ENCODE measurements at regions not wholly inside any gene's neighbourhood (a gene's known extent, or its start where the extent isn't known, plus 50 kb on each side); places are given as distances from the start of the nearest gene placed in this dataset.
"Not testable (repeated sequence)": the region's sequence is repeated elsewhere in the genome, so short reads cannot be mapped to it uniquely, and the experiment has no call there.

GRCh38 chr16:86231996-86232350 lies 278.4 kb upstream of the FOXF1 start:
- TF ChIP-seq MAX (IDR thresholded peaks at IDR 0.05; ENCODE audit: low read depth, low read length) = no peak
- TF ChIP-seq, protein P1, sequence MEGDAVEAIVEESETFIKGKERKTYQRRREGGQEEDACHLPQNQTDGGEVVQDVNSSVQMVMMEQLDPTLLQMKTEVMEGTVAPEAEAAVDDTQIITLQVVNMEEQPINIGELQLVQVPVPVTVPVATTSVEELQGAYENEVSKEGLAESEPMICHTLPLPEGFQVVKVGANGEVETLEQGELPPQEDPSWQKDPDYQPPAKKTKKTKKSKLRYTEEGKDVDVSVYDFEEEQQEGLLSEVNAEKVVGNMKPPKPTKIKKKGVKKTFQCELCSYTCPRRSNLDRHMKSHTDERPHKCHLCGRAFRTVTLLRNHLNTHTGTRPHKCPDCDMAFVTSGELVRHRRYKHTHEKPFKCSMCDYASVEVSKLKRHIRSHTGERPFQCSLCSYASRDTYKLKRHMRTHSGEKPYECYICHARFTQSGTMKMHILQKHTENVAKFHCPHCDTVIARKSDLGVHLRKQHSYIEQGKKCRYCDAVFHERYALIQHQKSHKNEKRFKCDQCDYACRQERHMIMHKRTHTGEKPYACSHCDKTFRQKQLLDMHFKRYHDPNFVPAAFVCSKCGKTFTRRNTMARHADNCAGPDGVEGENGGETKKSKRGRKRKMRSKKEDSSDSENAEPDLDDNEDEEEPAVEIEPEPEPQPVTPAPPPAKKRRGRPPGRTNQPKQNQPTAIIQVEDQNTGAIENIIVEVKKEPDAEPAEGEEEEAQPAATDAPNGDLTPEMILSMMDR (IDR thresholded peaks at IDR 0.05; ENCODE audit: low read depth, low read length) = no peak
- no peak for TF ChIP-seq POLR2A (IDR thresholded peaks at IDR 0.05; ENCODE audit: extremely low read depth, insufficient read length)
- TF ChIP-seq MYC (IDR thresholded peaks at IDR 0.05; ENCODE audit: low read depth, low read length) = no peak
- H3K4me3 ChIP-seq (ENCODE audit: low read depth, low read length) = no peak overlapping the region
- DNase-seq (ENCODE audit: low read depth) = no peak

- no peak for TF ChIP-seq POLR2A (IDR thresholded peaks at IDR 0.05; ENCODE audit: extremely low read depth, insufficient read length)
- TF ChIP-seq, protein P1 (IDR thresholded peaks at IDR 0.05; ENCODE audit: low read depth, low read length) = no peak
- no peak for TF ChIP-seq MYC (IDR thresholded peaks at IDR 0.05; ENCODE audit: low read depth, low read length)
- no peak for TF ChIP-seq MAX (IDR thresholded peaks at IDR 0.05; ENCODE audit: low read depth, low read length)
- H3K4me3 ChIP-seq (ENCODE audit: low read depth, low read length) = no peak overlapping the region
These were observed 277.8 kb upstream of the FOXF1 start for GRCh38 chr16:86232496-86232895.

GRCh38 chr16:86233506-86233905 lies 276.8 kb upstream of the FOXF1 start:
- H3K4me3 ChIP-seq (ENCODE audit: low read depth, low read length); DNase-seq (ENCODE audit: low read depth): not testable (repeated sequence)

More at GRCh38 chr16:86232496-86232895, 277.8 kb upstream of the FOXF1 start:
- no peak for DNase-seq (ENCODE audit: low read depth)

- TF ChIP-seq, protein P1 (IDR thresholded peaks at IDR 0.05; ENCODE audit: low read depth, low read length) = no peak
- TF ChIP-seq MAX (IDR thresholded peaks at IDR 0.05; ENCODE audit: low read depth, low read length) (no peak), MYC (IDR thresholded peaks at IDR 0.05; ENCODE audit: low read depth, low read length) (no peak), POLR2A (IDR thresholded peaks at IDR 0.05; ENCODE audit: extremely low read depth, insufficient read length) (no peak)
- no peak overlapping the region for H3K4me3 ChIP-seq (ENCODE audit: low read depth, low read length)
- DNase-seq (ENCODE audit: low read depth) = no peak
These were observed 270.9 kb upstream of the FOXF1 start for GRCh38 chr16:86239381-86239780.

GRCh38 chr16:86240716-86241363 lies 269.5 kb upstream of the FOXF1 start:
- TF ChIP-seq POLR2A (IDR thresholded peaks at IDR 0.05; ENCODE audit: extremely low read depth, insufficient read length) (no peak), MAX (IDR thresholded peaks at IDR 0.05; ENCODE audit: low read depth, low read length) (no peak), MYC (IDR thresholded peaks at IDR 0.05; ENCODE audit: low read depth, low read length) (no peak)
- no peak for DNase-seq (ENCODE audit: low read depth)
- H3K4me3 ChIP-seq (ENCODE audit: low read depth, low read length) = no peak overlapping the region

- DNase-seq (ENCODE audit: low read depth) = no peak
- no peak overlapping the region for H3K4me3 ChIP-seq (ENCODE audit: low read depth, low read length)
- TF ChIP-seq POLR2A (IDR thresholded peaks at IDR 0.05; ENCODE audit: extremely low read depth, insufficient read length) = no peak
- TF ChIP-seq MYC (IDR thresholded peaks at IDR 0.05; ENCODE audit: low read depth, low read length) = no peak
- TF ChIP-seq, protein P1 (IDR thresholded peaks at IDR 0.05; ENCODE audit: low read depth, low read length) = no peak
- no peak for TF ChIP-seq MAX (IDR thresholded peaks at IDR 0.05; ENCODE audit: low read depth, low read length)
These were observed 268.6 kb upstream of the FOXF1 start for GRCh38 chr16:86241681-86242080.
